Chondrocyte (in vitro differentiated cells): ENCODE measurements at regions not wholly inside any gene's neighbourhood (a gene's known extent, or its start where the extent isn't known, plus 50 kb on each side); places are given as distances from the start of the nearest gene placed in this dataset.

ENCODE experiments used
- DNase-seq: peaks from one replicate; pipeline ENCODE4 v3.0.0; 2021; ENCODE audit warnings: mixed read lengths, low spot score
- H3K27ac Mint-ChIP-seq: one replicate; pipeline ENCODE4 v1.8.0; 2021; ENCODE audit warnings: mild to moderate bottlenecking, moderate library complexity, mixed read lengths; ENCODE audit not compliant: unreplicated experiment
- H3K27me3 Mint-ChIP-seq: 2 replicates; pipeline ENCODE4 v1.8.0; 2021; ENCODE audit warnings: low read depth, mixed read lengths
- H3K36me3 Mint-ChIP-seq: 2 replicates; pipeline ENCODE4 v1.8.0; 2021; ENCODE audit warnings: low read depth, mixed read lengths
- H3K4me1 Mint-ChIP-seq: 2 replicates; pipeline ENCODE4 v1.8.0; 2021; ENCODE audit warnings: low read depth, mild to moderate bottlenecking, mixed read lengths
- H3K4me3 Mint-ChIP-seq: one replicate; pipeline ENCODE4 v1.8.0; 2021; ENCODE audit warnings: mild to moderate bottlenecking, moderate library complexity, mixed read lengths; ENCODE audit not compliant: unreplicated experiment
- H3K9me3 Mint-ChIP-seq: 2 replicates; pipeline ENCODE4 v1.8.0; 2021; ENCODE audit warnings: low read depth, mixed read lengths
- TF ChIP-seq, protein P1 (sequence below): fragments of 200-600 bp; sonication (generic); IDR thresholded peaks from 2 replicates; pipeline ENCODE4 v1.5.0; 2021; ENCODE audit warnings: antibody characterized with exemption, mild to moderate bottlenecking, moderate library complexity

DNA sequence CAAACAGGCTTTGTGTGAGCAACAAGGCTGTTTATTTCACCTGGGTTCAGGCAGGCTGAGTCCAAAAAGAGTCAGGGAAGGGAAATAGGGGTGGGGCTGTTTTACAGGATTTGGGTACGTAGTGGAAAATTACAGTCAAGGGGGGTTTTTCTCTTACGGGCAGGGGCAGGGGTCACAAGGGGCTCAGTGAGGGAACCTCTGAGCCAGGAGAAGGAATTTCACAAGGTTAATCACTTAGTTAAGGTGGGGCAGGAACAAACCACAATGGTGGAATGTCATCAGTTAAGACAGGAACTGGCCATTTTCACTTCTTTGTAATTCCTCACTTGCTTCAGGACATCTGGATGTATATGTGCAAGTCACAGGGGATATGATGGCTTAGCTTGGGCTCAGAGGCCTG, 1592.8 kb upstream of the GBE1 start:
- H3K4me3 Mint-ChIP-seq, result no peak overlapping the region
- no peaks in the 10 kb centered on the region for H3K27me3 Mint-ChIP-seq
- TF ChIP-seq, protein P1, sequence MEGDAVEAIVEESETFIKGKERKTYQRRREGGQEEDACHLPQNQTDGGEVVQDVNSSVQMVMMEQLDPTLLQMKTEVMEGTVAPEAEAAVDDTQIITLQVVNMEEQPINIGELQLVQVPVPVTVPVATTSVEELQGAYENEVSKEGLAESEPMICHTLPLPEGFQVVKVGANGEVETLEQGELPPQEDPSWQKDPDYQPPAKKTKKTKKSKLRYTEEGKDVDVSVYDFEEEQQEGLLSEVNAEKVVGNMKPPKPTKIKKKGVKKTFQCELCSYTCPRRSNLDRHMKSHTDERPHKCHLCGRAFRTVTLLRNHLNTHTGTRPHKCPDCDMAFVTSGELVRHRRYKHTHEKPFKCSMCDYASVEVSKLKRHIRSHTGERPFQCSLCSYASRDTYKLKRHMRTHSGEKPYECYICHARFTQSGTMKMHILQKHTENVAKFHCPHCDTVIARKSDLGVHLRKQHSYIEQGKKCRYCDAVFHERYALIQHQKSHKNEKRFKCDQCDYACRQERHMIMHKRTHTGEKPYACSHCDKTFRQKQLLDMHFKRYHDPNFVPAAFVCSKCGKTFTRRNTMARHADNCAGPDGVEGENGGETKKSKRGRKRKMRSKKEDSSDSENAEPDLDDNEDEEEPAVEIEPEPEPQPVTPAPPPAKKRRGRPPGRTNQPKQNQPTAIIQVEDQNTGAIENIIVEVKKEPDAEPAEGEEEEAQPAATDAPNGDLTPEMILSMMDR, result no peak
- peaks cover 3% of the 10 kb centered on the region for H3K9me3 Mint-ChIP-seq
- no peaks in the 10 kb centered on the region for H3K36me3 Mint-ChIP-seq
- no peak for DNase-seq
- no peak overlapping the region for H3K27ac Mint-ChIP-seq
- no peaks in the 10 kb centered on the region for H3K4me1 Mint-ChIP-seq

DNA sequence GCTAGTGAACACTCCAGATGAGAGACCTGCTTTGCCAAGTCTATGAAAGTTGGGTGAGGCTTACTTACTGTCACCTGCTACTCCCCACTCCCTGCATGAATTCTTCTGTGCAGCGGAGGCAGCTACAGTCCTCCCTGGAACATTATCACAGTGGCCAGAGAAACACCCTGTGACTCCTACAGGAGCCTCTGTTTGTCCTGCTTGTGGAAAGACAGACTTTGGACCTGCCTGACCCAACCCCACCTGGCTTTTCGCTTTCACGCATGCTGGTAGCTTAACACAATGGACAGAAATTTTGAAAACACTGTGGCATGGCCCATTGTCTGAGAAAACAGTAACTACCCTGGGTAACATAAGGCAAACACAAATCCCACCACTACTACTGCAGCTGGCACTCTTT, 1565.5 kb upstream of the CADM2 start:
- Mint-ChIP-seq H3K27me3 (no peaks in the 10 kb centered on the region), H3K27ac (no peak overlapping the region), H3K9me3 (peaks cover 11% of the 10 kb centered on the region), H3K36me3 (no peaks in the 10 kb centered on the region), H3K4me1 (peaks cover 3% of the 10 kb centered on the region), H3K4me3 (no peak overlapping the region)
- TF ChIP-seq, protein P1, result no peak
- DNase-seq, result no peak

DNA sequence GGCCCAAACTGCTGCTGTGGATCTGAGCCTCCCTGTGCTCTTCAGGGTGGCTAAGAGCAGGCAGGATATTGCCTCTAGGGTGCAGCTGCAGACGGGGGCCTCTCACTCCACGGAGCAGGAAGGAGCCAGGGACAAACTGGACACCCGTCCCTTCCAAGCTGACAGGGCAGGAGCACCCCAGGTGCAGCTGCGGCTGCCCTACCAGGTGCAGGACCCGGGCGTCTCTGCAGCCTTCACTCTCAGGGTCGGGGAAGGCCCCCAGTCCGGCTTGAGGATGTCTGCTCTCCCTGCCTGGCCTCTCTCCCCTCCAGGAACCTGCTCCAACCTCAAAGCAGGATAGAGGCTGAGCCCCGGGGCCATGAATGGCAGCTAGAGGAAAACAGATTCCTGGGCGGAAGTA, 1554.9 kb upstream of the CADM2 start:
- H3K9me3 Mint-ChIP-seq, result peaks cover 10% of the 10 kb centered on the region
- TF ChIP-seq, protein P1, result no peak
- no peaks in the 10 kb centered on the region for H3K36me3 Mint-ChIP-seq
- H3K4me3 Mint-ChIP-seq, result no peak overlapping the region
- no peaks in the 10 kb centered on the region for H3K4me1 Mint-ChIP-seq
- H3K27ac Mint-ChIP-seq, result no peak overlapping the region
- peak; percentile 85 for DNase-seq
- H3K27me3 Mint-ChIP-seq, result no peaks in the 10 kb centered on the region

DNA sequence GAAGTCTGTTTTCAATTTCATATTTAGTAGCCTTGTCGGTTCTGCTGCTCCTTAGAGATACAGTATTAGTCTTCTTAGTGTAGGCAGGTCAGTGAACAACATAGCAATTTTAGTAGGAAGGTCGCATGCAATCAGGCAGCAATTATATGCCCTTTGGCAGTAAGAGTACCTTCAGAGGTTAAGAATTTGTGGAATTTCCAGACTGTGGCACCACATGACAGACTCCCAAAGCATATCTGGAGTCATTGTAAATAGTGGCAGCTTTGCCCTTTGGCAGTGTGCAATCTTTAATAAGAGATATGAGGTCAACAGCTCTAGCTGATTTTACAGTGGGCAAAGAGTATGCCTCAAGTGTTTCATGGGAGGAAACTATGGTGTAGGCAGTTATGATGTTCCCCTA, 1532.5 kb upstream of the CADM2 start:
- no peaks in the 10 kb centered on the region for H3K4me1 Mint-ChIP-seq
- H3K27me3 Mint-ChIP-seq, result no peaks in the 10 kb centered on the region

DNA sequence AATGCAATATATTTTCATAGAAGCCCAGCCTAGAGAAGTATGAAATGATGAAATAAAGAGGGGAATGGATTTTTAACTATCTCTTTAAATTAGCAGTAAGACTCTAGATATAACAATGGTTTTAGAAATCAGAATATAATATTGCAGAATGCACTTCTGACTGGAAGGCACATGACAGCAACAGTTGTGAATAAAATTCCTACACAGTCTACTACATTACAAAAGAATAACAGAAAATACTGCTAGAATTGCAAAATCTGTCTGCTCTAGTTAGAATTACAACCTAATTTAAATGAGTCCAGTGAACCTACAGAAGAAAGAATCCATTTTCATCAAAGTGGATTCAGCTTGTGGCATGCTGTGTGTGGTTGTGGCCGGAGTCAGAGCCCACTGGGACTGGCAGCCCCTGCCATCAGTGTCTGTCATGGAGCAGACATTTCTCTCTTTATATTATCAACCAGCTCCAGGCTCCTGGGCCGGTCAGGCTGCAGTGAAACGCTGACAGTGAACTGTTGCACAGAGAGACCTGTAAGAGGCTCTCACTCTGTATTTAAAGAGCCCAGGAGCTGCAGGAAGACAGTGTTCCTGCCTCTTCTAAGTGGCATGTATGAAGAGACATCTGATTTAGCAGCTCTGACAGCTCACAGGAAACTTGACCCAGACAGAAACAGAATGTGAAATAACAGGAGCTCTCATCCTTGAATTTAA, 1523.8 kb upstream of the CADM2 start:
- H3K4me3 Mint-ChIP-seq, result no peak overlapping the region
- H3K9me3 Mint-ChIP-seq, result no peaks in the 10 kb centered on the region
- peak overlapping the region; percentile 84 for H3K27ac Mint-ChIP-seq
- H3K4me1 Mint-ChIP-seq, result peaks cover 20% of the 10 kb centered on the region
- H3K36me3 Mint-ChIP-seq, result no peaks in the 10 kb centered on the region
- H3K27me3 Mint-ChIP-seq, result no peaks in the 10 kb centered on the region
- DNase-seq, result no peak
- TF ChIP-seq, protein P1, result no peak

More for the DNA sequence above, 1532.5 kb upstream of the CADM2 start:
- TF ChIP-seq, protein P1, result no peak
- no peak overlapping the region for H3K27ac Mint-ChIP-seq
- H3K4me3 Mint-ChIP-seq, result no peak overlapping the region
- no peaks in the 10 kb centered on the region for H3K9me3 Mint-ChIP-seq
- no peaks in the 10 kb centered on the region for H3K36me3 Mint-ChIP-seq
- no peak for DNase-seq
